PC-9 (cell line): ENCODE measurements at regions not wholly inside any gene's neighbourhood (a gene's known extent, or its start where the extent isn't known, plus 50 kb on each side); places are given as distances from the start of the nearest gene placed in this dataset.

Experiments
- EZH2 ChIP-seq: fragments of 200-600 bp; sonication (generic); IDR thresholded peaks from 2 replicates; pipeline ENCODE4 v1.8.0; 2017; ENCODE audit warnings: antibody characterized with exemption, low read depth
- TF ChIP-seq, protein P1 (sequence below): fragments of 200-600 bp; sonication (generic); conservative IDR thresholded peaks from 2 replicates; pipeline ENCODE4 v1.6.1; 2017; ENCODE audit warnings: mixed run types, antibody characterized with exemption, mild to moderate bottlenecking, moderate library complexity

DNA sequence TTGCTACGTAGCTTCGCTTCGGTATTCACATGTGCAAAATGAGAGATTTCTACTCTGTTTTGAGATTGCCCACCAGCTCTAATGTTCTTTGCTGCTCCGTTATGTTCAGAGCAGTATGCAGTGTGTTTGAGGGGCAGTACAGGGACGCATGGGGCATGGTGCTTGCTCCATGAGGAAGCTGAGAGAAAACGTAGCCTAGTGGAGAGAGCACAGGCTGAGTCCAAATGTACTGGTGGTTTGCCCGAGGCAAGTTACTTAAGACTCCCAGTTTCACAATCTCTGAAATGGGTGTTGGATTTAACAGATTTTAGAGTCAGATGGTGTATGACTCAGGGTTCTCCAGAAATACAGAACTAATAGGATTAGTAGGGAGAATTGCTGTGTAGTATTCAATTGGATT is 310.5 kb downstream of the ETNK1 start:
- TF ChIP-seq, protein P1, sequence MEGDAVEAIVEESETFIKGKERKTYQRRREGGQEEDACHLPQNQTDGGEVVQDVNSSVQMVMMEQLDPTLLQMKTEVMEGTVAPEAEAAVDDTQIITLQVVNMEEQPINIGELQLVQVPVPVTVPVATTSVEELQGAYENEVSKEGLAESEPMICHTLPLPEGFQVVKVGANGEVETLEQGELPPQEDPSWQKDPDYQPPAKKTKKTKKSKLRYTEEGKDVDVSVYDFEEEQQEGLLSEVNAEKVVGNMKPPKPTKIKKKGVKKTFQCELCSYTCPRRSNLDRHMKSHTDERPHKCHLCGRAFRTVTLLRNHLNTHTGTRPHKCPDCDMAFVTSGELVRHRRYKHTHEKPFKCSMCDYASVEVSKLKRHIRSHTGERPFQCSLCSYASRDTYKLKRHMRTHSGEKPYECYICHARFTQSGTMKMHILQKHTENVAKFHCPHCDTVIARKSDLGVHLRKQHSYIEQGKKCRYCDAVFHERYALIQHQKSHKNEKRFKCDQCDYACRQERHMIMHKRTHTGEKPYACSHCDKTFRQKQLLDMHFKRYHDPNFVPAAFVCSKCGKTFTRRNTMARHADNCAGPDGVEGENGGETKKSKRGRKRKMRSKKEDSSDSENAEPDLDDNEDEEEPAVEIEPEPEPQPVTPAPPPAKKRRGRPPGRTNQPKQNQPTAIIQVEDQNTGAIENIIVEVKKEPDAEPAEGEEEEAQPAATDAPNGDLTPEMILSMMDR, result no peak
- TF ChIP-seq EZH2, result no peak
